Stomach (tissue), 4 donors: ENCODE measurements at regions not wholly inside any gene's neighbourhood (a gene's known extent, or its start where the extent isn't known, plus 50 kb on each side); places are given as distances from the start of the nearest gene placed in this dataset.

Experiments
- EP300 ChIP-seq: sonication (generic); formaldehyde crosslinking; IDR thresholded peaks from one replicate; pipeline ENCODE4 v1.6.1; 2017; ENCODE audit warnings: antibody characterized with exemption
- POLR2A ChIP-seq, 4 donors: fragments of 450-650 bp; IDR thresholded peaks; one replicate each; pipeline ENCODE4 v1.6.1; 2016; ENCODE audit warnings: antibody characterized with exemption in 4 of 4, control low read depth in 2 of 4, mild to moderate bottlenecking in 1 of 4, moderate library complexity in 1 of 4
- POLR2AphosphoS5 ChIP-seq, 3 donors: sonication (generic); formaldehyde crosslinking; IDR thresholded peaks; one replicate each; pipeline ENCODE4 v1.6.1; 2016; ENCODE audit warnings: antibody characterized with exemption in 3 of 3

- no peak for TF ChIP-seq POLR2AphosphoS5 (IDR thresholded peaks at IDR 0.05)
- TF ChIP-seq POLR2A (IDR thresholded peaks at IDR 0.05): no peak
- no peak for TF ChIP-seq EP300
These were observed 65.9 kb upstream of the SIPA1L2 start for GRCh38 chr1:232695621-232696385.
